ENCODE measurements at regions not wholly inside any gene's neighbourhood (a gene's known extent, or its start where the extent isn't known, plus 50 kb on each side); places are given as distances from the start of the nearest gene placed in this dataset.

DNA sequence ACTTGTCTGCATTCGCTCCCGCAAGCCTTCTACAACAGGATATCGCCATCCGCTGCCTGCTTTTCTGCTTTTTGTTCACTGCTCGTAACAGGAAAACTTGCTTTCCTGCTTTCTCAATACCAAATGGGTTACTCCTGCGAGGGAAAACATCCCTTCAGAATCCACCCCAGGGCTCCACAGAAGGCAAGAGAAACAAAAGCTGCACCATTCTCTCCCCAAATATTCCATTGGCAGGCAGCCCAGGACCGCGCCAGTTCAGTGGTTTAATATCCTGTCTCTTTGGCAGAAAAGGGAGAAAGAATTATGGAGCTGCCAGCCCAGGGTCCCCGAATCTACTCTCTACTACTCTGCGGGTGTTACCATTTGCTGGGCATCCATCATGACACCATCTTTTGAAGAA is 84.7 kb upstream of the DOCK9 start:
- TF ChIP-seq, protein P1, sequence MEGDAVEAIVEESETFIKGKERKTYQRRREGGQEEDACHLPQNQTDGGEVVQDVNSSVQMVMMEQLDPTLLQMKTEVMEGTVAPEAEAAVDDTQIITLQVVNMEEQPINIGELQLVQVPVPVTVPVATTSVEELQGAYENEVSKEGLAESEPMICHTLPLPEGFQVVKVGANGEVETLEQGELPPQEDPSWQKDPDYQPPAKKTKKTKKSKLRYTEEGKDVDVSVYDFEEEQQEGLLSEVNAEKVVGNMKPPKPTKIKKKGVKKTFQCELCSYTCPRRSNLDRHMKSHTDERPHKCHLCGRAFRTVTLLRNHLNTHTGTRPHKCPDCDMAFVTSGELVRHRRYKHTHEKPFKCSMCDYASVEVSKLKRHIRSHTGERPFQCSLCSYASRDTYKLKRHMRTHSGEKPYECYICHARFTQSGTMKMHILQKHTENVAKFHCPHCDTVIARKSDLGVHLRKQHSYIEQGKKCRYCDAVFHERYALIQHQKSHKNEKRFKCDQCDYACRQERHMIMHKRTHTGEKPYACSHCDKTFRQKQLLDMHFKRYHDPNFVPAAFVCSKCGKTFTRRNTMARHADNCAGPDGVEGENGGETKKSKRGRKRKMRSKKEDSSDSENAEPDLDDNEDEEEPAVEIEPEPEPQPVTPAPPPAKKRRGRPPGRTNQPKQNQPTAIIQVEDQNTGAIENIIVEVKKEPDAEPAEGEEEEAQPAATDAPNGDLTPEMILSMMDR (IDR thresholded peaks at IDR 0.05; ENCODE audit: low read length) = no peak
- no peak for TF ChIP-seq EZH2 (IDR thresholded peaks at IDR 0.05; ENCODE audit: borderline replicate concordance, low read length)
